ENCODE measurements at regions not wholly inside any gene's neighbourhood (a gene's known extent, or its start where the extent isn't known, plus 50 kb on each side); places are given as distances from the start of the nearest gene placed in this dataset.

DNA sequence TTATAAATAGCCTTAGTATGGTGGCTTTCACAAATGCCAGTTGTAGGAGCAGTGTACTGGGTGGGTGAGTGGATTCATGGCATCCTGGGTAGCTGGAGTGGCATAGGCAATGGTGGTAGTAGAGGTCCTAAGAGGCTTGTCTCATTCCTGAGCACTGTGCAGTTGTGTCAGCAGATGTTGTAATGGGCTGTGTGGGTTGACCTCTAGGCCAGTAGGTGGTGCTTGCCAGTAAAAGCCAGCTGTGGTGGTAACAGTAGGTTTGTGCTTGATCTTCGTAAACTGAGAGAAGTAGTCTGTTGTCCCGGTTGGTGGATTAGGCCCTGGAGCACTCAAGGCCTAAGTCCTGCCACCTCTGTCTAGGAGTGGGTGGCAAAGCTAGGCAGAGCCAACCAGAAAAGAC lies 149.7 kb upstream of the SUCLG2 start:
- no peak for DNase-seq (ENCODE audit: low spot score)
- TF ChIP-seq, protein P1, sequence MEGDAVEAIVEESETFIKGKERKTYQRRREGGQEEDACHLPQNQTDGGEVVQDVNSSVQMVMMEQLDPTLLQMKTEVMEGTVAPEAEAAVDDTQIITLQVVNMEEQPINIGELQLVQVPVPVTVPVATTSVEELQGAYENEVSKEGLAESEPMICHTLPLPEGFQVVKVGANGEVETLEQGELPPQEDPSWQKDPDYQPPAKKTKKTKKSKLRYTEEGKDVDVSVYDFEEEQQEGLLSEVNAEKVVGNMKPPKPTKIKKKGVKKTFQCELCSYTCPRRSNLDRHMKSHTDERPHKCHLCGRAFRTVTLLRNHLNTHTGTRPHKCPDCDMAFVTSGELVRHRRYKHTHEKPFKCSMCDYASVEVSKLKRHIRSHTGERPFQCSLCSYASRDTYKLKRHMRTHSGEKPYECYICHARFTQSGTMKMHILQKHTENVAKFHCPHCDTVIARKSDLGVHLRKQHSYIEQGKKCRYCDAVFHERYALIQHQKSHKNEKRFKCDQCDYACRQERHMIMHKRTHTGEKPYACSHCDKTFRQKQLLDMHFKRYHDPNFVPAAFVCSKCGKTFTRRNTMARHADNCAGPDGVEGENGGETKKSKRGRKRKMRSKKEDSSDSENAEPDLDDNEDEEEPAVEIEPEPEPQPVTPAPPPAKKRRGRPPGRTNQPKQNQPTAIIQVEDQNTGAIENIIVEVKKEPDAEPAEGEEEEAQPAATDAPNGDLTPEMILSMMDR (IDR thresholded peaks at IDR 0.05) = no peak

DNA sequence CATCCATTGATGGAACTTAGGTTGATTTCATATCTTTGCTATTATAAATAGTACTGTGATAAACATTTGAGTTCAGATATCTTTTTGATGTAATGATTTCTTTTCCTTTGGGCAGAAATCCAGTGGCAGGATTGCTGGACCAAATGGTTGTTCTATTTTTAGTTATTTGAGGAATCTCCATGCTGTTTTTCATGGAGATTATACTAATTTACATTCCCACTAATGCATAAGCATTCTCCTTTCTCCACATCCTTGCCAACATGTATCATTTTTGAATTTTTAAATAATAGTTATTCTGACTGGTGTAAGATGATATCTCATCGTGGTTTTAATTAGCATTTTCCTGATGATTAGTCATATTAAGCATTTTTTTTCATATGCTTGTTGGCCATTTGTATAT lies 144.0 kb upstream of the SUCLG2 start:
- ATAC-seq (ENCODE audit: low FRiP score) = no peak
- TF ChIP-seq, protein P1 (IDR thresholded peaks at IDR 0.05) = no peak
- no peak for DNase-seq (ENCODE audit: low spot score)

More for the DNA sequence above, 149.7 kb upstream of the SUCLG2 start:
- no peak for ATAC-seq (ENCODE audit: low FRiP score)

DNA sequence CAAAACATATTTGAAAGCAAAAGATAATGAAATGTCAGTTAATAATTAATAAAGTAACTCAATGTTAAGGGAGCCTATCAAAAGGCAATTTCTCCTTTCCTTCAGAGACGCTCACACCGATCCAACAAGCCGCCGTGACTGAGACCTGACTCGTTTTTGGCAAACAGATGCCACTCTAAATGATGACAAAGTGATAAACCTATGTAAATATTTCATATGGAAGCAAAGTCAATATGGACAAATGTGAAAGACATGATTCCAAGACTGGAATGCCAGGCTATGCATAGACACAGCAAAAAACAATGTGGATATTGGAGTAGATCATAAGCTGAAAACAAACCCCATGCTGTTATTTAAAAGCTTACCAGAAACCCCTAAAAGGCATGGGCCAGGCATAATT lies 137.2 kb upstream of the SUCLG2 start:
- TF ChIP-seq, protein P1 (IDR thresholded peaks at IDR 0.05) = no peak
- DNase-seq (ENCODE audit: low spot score) = no peak
- no peak for ATAC-seq (ENCODE audit: low FRiP score)

DNA sequence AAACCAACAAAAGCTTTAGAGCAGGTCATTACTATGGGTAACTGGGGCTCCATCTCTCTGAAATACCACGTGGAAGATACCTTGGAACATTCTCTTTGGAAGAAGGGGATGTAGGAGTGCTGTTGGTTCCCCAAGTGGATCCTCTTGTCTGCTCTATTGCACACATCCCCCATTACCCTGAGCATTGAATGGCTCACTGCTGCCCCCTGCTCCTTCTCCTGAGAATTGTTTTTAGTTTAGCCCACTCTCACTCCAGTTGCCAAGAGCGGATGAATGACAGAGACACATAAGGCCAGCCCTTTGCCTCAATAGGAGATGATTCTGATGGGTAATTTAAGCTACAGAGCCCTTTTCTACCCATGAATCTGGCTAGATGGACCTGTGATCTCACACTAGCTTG lies 135.6 kb upstream of the SUCLG2 start:
- ATAC-seq (ENCODE audit: low FRiP score) (no peak), DNase-seq (ENCODE audit: low spot score) (no peak)
- TF ChIP-seq, protein P1 (IDR thresholded peaks at IDR 0.05) = no peak

DNA sequence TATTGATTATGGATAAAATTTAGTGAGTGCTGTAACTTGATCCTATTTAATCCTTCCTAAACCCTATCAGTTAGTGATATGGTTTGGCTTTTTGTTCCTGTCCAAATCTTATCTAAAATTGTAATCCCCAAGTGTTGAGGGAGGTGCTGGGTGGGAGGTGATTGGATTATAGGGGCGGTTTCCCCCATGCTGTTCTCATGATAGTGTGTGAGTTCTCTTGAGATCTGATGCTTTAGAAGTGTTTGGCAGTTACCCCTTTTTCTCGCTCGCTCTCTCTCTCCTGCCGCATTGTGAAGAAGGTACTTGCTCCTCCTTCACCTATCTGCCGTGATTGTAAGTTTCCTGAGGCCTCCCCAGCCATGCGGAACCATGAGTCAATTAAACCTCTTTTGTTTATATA lies 134.0 kb upstream of the SUCLG2 start:
- DNase-seq (ENCODE audit: low spot score) (no peak), ATAC-seq (ENCODE audit: low FRiP score) (no peak)
- TF ChIP-seq, protein P1 (IDR thresholded peaks at IDR 0.05) = no peak

DNA sequence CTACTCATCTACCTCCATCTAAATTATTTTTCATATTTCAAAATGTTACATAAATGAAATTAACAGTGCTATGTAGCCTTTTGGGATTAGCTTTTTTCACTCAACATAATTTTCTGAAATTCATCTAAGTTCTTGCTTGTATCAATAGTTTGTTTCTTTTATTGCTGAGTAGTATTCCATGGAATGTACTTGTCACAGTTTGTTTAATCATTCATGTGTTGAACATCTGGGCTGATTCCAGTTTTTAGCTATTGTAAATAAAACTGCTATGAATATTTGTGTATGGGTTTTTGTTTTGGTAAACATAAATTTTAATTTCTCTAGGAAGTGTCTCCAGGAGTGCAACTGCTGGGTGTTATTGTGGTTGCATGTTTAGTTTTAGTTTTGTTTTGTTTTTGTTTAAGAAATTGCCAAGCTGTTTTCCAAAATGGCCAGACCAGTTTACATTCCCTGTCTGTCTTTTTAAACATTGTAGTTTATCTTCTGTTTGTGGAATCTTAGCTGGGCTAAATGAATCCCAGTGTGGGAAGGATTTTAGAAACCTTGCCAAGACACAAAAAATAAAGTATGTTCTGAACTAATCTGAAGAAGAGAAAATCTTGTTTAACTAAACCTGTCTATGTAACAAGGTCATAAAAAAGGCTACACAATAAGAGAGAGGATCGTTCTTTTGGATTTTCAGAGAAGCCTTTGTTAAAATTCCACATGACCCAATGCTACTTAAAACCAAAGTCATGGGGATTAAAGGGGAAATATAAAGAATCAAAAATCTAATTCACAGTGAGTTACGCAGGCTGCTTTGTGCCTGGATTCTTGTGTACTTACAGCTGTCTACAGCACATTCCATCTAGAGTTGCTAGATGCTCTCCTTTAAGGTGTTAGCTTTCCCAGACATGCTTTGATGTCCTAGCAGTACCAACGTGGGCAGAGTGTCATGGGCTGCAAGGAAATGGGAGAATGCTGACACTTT lies 129.2 kb upstream of the SUCLG2 start:
- no peak for DNase-seq (ENCODE audit: low spot score)
- TF ChIP-seq, protein P1 (IDR thresholded peaks at IDR 0.05) = no peak
- ATAC-seq (ENCODE audit: low FRiP score) = no peak

DNA sequence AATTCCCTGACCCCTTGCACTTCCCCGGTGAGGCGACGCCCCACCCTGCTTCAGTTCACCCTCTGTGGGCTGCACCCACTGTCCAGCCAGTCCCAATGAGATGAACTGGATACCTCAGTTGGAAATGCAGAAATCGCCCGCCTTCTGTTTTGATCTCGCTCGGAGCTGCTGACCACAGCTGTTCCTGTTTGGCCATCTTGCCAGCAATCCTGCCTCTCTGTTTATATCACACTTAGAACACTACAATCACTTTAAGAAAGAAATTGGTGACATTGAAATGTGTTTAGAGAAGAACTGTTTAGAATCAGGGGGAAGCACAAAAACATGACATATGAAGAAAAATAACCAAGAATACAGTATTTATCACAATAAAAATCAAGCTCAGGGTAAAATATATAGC lies 127.5 kb upstream of the SUCLG2 start:
- no peak for DNase-seq (ENCODE audit: low spot score)
- TF ChIP-seq, protein P1 (IDR thresholded peaks at IDR 0.05) = no peak
- ATAC-seq (ENCODE audit: low FRiP score) = no peak

Data from omental fat pad (tissue), 3 donors.